Neural cell (in vitro differentiated cells): ENCODE measurements at regions not wholly inside any gene's neighbourhood (a gene's known extent, or its start where the extent isn't known, plus 50 kb on each side); places are given as distances from the start of the nearest gene placed in this dataset.

ENCODE experiments used
- H2AFZ ChIP-seq: fragments of 200-600, 300-800 bp; sonication (generic), shearing (Covaris generic); 2 replicates; pipeline ENCODE4 v1.6.0; 2014; ENCODE audit warnings: low read depth, mild to moderate bottlenecking, antibody characterized with exemption, low read length, moderate library complexity
- H3F3A ChIP-seq: fragments of 200-600 bp; shearing (Covaris generic); 2 replicates; pipeline ENCODE4 v1.6.1; 2016; ENCODE audit warnings: mild to moderate bottlenecking, moderate library complexity, mixed read lengths, antibody characterized with exemption, low read length; ENCODE audit not compliant: insufficient read depth, poor library complexity, severe bottlenecking
- H3K27ac ChIP-seq: fragments of 200-600, 300-800 bp; sonication (generic), shearing (Covaris generic); 2 replicates; pipeline ENCODE4 v1.5.1; 2014; ENCODE audit warnings: mild to moderate bottlenecking, low read length, moderate library complexity
- H3K27me3 ChIP-seq: fragments of 300-800, 200-600 bp; sonication (generic), shearing (Covaris generic); 2 replicates; pipeline ENCODE4 v1.6.0; 2014; ENCODE audit warnings: mild to moderate bottlenecking, low read depth, low read length, moderate library complexity; ENCODE audit not compliant: insufficient read depth
- H3K36me3 ChIP-seq: fragments of 300-800, 200-600 bp; sonication (generic), shearing (Covaris generic); 2 replicates; pipeline ENCODE4 v1.5.1; 2014; ENCODE audit warnings: mild to moderate bottlenecking, antibody characterized with exemption, low read length, moderate library complexity; ENCODE audit not compliant: insufficient read depth
- H3K4me2 ChIP-seq: fragments of 300-800, 200-600 bp; sonication (generic), shearing (Covaris generic); 2 replicates; pipeline ENCODE4 v1.6.0; 2014; ENCODE audit warnings: mild to moderate bottlenecking, low read length
- H3K4me3 ChIP-seq: fragments of 300-800, 200-600 bp; sonication (generic), shearing (Covaris generic); 2 replicates; pipeline ENCODE4 v1.5.1; 2014; ENCODE audit warnings: mild to moderate bottlenecking, low read length, moderate library complexity
- H3K79me2 ChIP-seq: fragments of 200-600 bp; shearing (Covaris generic); replicated peaks from 2 replicates; pipeline ENCODE4 v1.6.0; 2014; ENCODE audit warnings: mild to moderate bottlenecking, low read length, moderate library complexity; ENCODE audit not compliant: insufficient read depth
- H3K9ac ChIP-seq: fragments of 300-800, 200-600 bp; sonication (generic), shearing (Covaris generic); 2 replicates; pipeline ENCODE4 v1.6.1; 2016; ENCODE audit warnings: mild to moderate bottlenecking, low read length, mixed read lengths
- H3K9me2 ChIP-seq: fragments of 200-600 bp; shearing (Covaris generic); 2 replicates; pipeline ENCODE4 v1.6.1; 2016; ENCODE audit warnings: mild to moderate bottlenecking, low read length, mixed read lengths; ENCODE audit not compliant: insufficient read depth
- H3K9me3 ChIP-seq: fragments of 200-600, 300-800 bp; sonication (generic), shearing (Covaris generic); 2 replicates; pipeline ENCODE4 v1.6.1; 2016; ENCODE audit warnings: mild to moderate bottlenecking, mixed run types, low read length, moderate library complexity, mixed read lengths
- H4K20me1 ChIP-seq: fragments of 200-600 bp; shearing (Covaris generic); 2 replicates; pipeline ENCODE4 v1.6.1; 2016; ENCODE audit warnings: mild to moderate bottlenecking, mixed run types; ENCODE audit not compliant: insufficient read depth
- CTCF ChIP-seq: fragments of 450-650 bp; IDR thresholded peaks from 2 replicates; pipeline ENCODE4 v1.5.1; 2014; ENCODE audit warnings: antibody characterized with exemption, mild to moderate bottlenecking, moderate library complexity; ENCODE audit not compliant: poor library complexity, severe bottlenecking
- EP300 ChIP-seq: fragments of 450-650 bp; conservative IDR thresholded peaks from 2 replicates; pipeline ENCODE4 v1.6.1; 2014; ENCODE audit warnings: antibody characterized with exemption, mild to moderate bottlenecking, moderate library complexity; ENCODE audit not compliant: poor library complexity, severe bottlenecking
- EZH2 ChIP-seq: fragments of 200-600, 300-800 bp; shearing (Covaris generic), sonication (generic); IDR thresholded peaks from 2 replicates; pipeline ENCODE4 v1.6.1; 2014; ENCODE audit warnings: antibody characterized with exemption, low read length, borderline replicate concordance, mild to moderate bottlenecking; ENCODE audit not compliant: insufficient read depth, poor library complexity, severe bottlenecking
- MXI1 ChIP-seq: fragments of 450-650 bp; conservative IDR thresholded peaks from 2 replicates; pipeline ENCODE4 v1.6.1; 2014; ENCODE audit warnings: antibody characterized with exemption, mild to moderate bottlenecking; ENCODE audit not compliant: poor library complexity, severe bottlenecking
- POLR2AphosphoS5 ChIP-seq: IDR thresholded peaks from 2 replicates; pipeline ENCODE4 v1.6.1; 2012
- RAD21 ChIP-seq: fragments of 450-650 bp; conservative IDR thresholded peaks from 2 replicates; pipeline ENCODE4 v1.6.1; 2014; ENCODE audit warnings: antibody characterized with exemption, mild to moderate bottlenecking, moderate library complexity
- SMC3 ChIP-seq: fragments of 450-650 bp; conservative IDR thresholded peaks from 2 replicates; pipeline ENCODE4 v1.6.1; 2014; ENCODE audit warnings: antibody characterized with exemption, mild to moderate bottlenecking, moderate library complexity; ENCODE audit not compliant: poor library complexity
- TAF1 ChIP-seq: IDR thresholded peaks from 2 replicates; pipeline ENCODE4 v1.6.1; 2012; ENCODE audit warnings: low read depth
- TF ChIP-seq, protein P1 (sequence below): IDR thresholded peaks from 2 replicates; pipeline ENCODE4 v1.6.1; 2012; ENCODE audit warnings: borderline replicate concordance

DNA sequence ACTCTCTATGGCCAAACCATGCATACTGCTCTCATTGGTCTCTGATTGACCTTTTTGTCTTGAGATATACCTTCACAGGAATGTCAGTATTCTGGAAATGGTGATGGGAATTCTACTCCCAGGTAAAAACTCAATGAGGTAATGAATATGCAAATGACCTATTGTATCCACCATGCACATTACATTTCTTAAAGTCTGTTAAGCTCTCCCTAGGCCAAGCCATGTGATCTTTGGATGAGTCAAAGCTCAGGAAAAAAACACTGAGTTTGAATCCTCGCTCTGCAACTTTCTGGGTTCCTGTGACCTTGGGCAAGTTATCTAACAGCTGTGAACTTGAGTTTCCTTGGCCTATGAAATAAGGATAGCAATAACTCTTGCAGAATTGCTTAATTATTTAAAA is 175.4 kb downstream of the PPP1R2C start:
- H3K36me3 ChIP-seq = no peaks in the 10 kb centered on the region

GRCh38 chrX:42602136-42602535 is 175.8 kb downstream of the PPP1R2C start:
- Histone ChIP-seq H3K79me2 (no peaks in the 10 kb centered on the region), H3K36me3 (no peaks in the 10 kb centered on the region), H3K4me3 (no peak overlapping the region), H4K20me1 (no peaks in the 10 kb centered on the region), H3K27ac (no peak overlapping the region), H2AFZ (no peak overlapping the region), H3K9ac (no peak overlapping the region), H3K4me2 (no peak overlapping the region), H3K9me2 (no peaks in the 10 kb centered on the region), H3K9me3 (no peaks in the 10 kb centered on the region), H3F3A (no peaks in the 10 kb centered on the region), H3K27me3 (no peaks in the 10 kb centered on the region)
- TF ChIP-seq RAD21 (no peak), EZH2 (no peak), TAF1 (no peak), POLR2AphosphoS5 (no peak), CTCF (no peak), SMC3 (no peak), EP300 (no peak), MXI1 (no peak)
- TF ChIP-seq, protein P1, sequence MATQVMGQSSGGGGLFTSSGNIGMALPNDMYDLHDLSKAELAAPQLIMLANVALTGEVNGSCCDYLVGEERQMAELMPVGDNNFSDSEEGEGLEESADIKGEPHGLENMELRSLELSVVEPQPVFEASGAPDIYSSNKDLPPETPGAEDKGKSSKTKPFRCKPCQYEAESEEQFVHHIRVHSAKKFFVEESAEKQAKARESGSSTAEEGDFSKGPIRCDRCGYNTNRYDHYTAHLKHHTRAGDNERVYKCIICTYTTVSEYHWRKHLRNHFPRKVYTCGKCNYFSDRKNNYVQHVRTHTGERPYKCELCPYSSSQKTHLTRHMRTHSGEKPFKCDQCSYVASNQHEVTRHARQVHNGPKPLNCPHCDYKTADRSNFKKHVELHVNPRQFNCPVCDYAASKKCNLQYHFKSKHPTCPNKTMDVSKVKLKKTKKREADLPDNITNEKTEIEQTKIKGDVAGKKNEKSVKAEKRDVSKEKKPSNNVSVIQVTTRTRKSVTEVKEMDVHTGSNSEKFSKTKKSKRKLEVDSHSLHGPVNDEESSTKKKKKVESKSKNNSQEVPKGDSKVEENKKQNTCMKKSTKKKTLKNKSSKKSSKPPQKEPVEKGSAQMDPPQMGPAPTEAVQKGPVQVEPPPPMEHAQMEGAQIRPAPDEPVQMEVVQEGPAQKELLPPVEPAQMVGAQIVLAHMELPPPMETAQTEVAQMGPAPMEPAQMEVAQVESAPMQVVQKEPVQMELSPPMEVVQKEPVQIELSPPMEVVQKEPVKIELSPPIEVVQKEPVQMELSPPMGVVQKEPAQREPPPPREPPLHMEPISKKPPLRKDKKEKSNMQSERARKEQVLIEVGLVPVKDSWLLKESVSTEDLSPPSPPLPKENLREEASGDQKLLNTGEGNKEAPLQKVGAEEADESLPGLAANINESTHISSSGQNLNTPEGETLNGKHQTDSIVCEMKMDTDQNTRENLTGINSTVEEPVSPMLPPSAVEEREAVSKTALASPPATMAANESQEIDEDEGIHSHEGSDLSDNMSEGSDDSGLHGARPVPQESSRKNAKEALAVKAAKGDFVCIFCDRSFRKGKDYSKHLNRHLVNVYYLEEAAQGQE = no peak

More for the DNA sequence above, 175.4 kb downstream of the PPP1R2C start:
- TF ChIP-seq SMC3 (no peak), EZH2 (no peak), TAF1 (no peak), CTCF (no peak), MXI1 (no peak), EP300 (no peak), POLR2AphosphoS5 (no peak), RAD21 (no peak)
- TF ChIP-seq, protein P1 = no peak
- H3K4me3 ChIP-seq = no peak overlapping the region
- H3K9me3 ChIP-seq = no peaks in the 10 kb centered on the region
- no peak overlapping the region for H2AFZ ChIP-seq
- no peaks in the 10 kb centered on the region for H3K79me2 ChIP-seq
- H3K27ac ChIP-seq = no peak overlapping the region
- no peaks in the 10 kb centered on the region for H3K27me3 ChIP-seq
- H4K20me1 ChIP-seq = no peaks in the 10 kb centered on the region
- no peaks in the 10 kb centered on the region for H3F3A ChIP-seq
- H3K9ac ChIP-seq = no peak overlapping the region
- H3K4me2 ChIP-seq = no peak overlapping the region
- no peaks in the 10 kb centered on the region for H3K9me2 ChIP-seq
